ENCODE measurements at regions not wholly inside any gene's neighbourhood (a gene's known extent, or its start where the extent isn't known, plus 50 kb on each side); places are given as distances from the start of the nearest gene placed in this dataset.

- no peak for ATAC-seq (ENCODE audit: low read depth)
- H3K4me1 Mint-ChIP-seq, result no peaks in the 10 kb centered on the region
- TF ChIP-seq CTCF (IDR thresholded peaks at IDR 0.05), result no peak
- no peaks in the 10 kb centered on the region for H3K9me3 Mint-ChIP-seq
- peaks cover 13% of the 10 kb centered on the region for H3K27me3 Mint-ChIP-seq
- H3K4me3 Mint-ChIP-seq, result no peak overlapping the region
- intact Hi-C loops (cut with micrococcal nuclease), result loop anchor here (5.0 kb wide), 2 partner anchors 614 to 814 kb away; no protein-coding TSS in a partner anchor
- CTCF ChIA-PET, result no interaction called here
- H3K27ac Mint-ChIP-seq, result no peak overlapping the region
- POLR2A ChIA-PET, result no interaction called here
- DNase-seq, result no peak
- no peaks in the 10 kb centered on the region for H3K36me3 Mint-ChIP-seq (ENCODE audit: low read depth)
Observed at GRCh38 chrX:39653691-39654090, 444.1 kb downstream of the BCOR start.

GRCh38 chrX:39654183-39654925, 443.4 kb downstream of the BCOR start:
- Mint-ChIP-seq H3K27ac (no peak overlapping the region), H3K27me3 (peaks cover 13% of the 10 kb centered on the region), H3K36me3 (ENCODE audit: low read depth) (no peaks in the 10 kb centered on the region), H3K4me3 (no peak overlapping the region), H3K4me1 (no peaks in the 10 kb centered on the region), H3K9me3 (no peaks in the 10 kb centered on the region)
- ATAC-seq (ENCODE audit: low read depth) (no peak), DNase-seq (no peak)
- POLR2A ChIA-PET, result no interaction called here
- TF ChIP-seq CTCF (IDR thresholded peaks at IDR 0.05), result no peak
- intact Hi-C loops (cut with micrococcal nuclease), result loop anchor here (5.0 kb wide), 2 partner anchors 613 to 813 kb away; no protein-coding TSS in a partner anchor
- CTCF ChIA-PET, result no interaction called here

- Mint-ChIP-seq H3K27ac (no peak overlapping the region), H3K27me3 (peaks cover 13% of the 10 kb centered on the region), H3K36me3 (ENCODE audit: low read depth) (no peaks in the 10 kb centered on the region), H3K4me1 (no peaks in the 10 kb centered on the region), H3K9me3 (no peaks in the 10 kb centered on the region), H3K4me3 (no peak overlapping the region)
- TF ChIP-seq CTCF (IDR thresholded peaks at IDR 0.05), result no peak
- ChIA-PET CTCF (no interaction called here), POLR2A (no interaction called here)
- intact Hi-C loops (cut with micrococcal nuclease), result loop anchor here (5.0 kb wide), 2 partner anchors 612 to 812 kb away; no protein-coding TSS in a partner anchor
- DNase-seq (no peak), ATAC-seq (ENCODE audit: low read depth) (no peak)
Observed at GRCh38 chrX:39654952-39655351, 442.8 kb downstream of the BCOR start.

GRCh38 chrX:39661116-39661907, 436.4 kb downstream of the BCOR start:
- Mint-ChIP-seq H3K9me3 (no peaks in the 10 kb centered on the region), H3K36me3 (ENCODE audit: low read depth) (no peaks in the 10 kb centered on the region), H3K27ac (no peak overlapping the region), H3K27me3 (no peaks in the 10 kb centered on the region), H3K4me1 (no peaks in the 10 kb centered on the region), H3K4me3 (no peak overlapping the region)
- ChIA-PET POLR2A (no interaction called here), CTCF (no interaction called here)
- TF ChIP-seq CTCF (IDR thresholded peaks at IDR 0.05), result no peak
- intact Hi-C loops (cut with micrococcal nuclease), result no loop called here
- DNase-seq (no peak), ATAC-seq (ENCODE audit: low read depth) (no peak)

- intact Hi-C loops (cut with micrococcal nuclease), result no loop called here
- Mint-ChIP-seq H3K4me3 (no peak overlapping the region), H3K27me3 (no peaks in the 10 kb centered on the region), H3K27ac (no peak overlapping the region), H3K9me3 (no peaks in the 10 kb centered on the region), H3K4me1 (no peaks in the 10 kb centered on the region), H3K36me3 (ENCODE audit: low read depth) (no peaks in the 10 kb centered on the region)
- ATAC-seq (ENCODE audit: low read depth), result no peak
- POLR2A ChIA-PET, result no interaction called here
- TF ChIP-seq CTCF (IDR thresholded peaks at IDR 0.05), result no peak
- no peak for DNase-seq
- CTCF ChIA-PET, result interaction anchor here (0.8 kb wide), 1 partner anchor 268 kb away, joined by 3 read pairs; no protein-coding TSS in a partner anchor
Observed at GRCh38 chrX:39665830-39666518, 431.8 kb downstream of the BCOR start.
